ENCODE measurements at regions not wholly inside any gene's neighbourhood (a gene's known extent, or its start where the extent isn't known, plus 50 kb on each side); places are given as distances from the start of the nearest gene placed in this dataset.

GRCh38 chr1:233730809-233731208 is 116.9 kb downstream of the KCNK1 start:
- no peak for TF ChIP-seq EZH2 (IDR thresholded peaks at IDR 0.05; ENCODE audit: low read depth)
- TF ChIP-seq, protein P1, sequence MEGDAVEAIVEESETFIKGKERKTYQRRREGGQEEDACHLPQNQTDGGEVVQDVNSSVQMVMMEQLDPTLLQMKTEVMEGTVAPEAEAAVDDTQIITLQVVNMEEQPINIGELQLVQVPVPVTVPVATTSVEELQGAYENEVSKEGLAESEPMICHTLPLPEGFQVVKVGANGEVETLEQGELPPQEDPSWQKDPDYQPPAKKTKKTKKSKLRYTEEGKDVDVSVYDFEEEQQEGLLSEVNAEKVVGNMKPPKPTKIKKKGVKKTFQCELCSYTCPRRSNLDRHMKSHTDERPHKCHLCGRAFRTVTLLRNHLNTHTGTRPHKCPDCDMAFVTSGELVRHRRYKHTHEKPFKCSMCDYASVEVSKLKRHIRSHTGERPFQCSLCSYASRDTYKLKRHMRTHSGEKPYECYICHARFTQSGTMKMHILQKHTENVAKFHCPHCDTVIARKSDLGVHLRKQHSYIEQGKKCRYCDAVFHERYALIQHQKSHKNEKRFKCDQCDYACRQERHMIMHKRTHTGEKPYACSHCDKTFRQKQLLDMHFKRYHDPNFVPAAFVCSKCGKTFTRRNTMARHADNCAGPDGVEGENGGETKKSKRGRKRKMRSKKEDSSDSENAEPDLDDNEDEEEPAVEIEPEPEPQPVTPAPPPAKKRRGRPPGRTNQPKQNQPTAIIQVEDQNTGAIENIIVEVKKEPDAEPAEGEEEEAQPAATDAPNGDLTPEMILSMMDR (conservative IDR thresholded peaks at IDR 0.05) = no peak; the same call in 1 of the 2 replicates
- ChIA-PET POLR2A (ENCODE audit: unreplicated experiment) (no interaction called here), CTCF (no interaction called here)
- intact Hi-C loops (cut with micrococcal nuclease; ENCODE audit: unreplicated experiment) = no loop called here
- H3K4me1 ChIP-seq (replicated peaks; ENCODE audit: insufficient read depth) = 0 out of 2 replicates have a peak, but pooled peaks cover 6% of the 10 kb centered on the region
- no peaks in the 10 kb centered on the region for H4K20me1 ChIP-seq (ENCODE audit: insufficient read depth)
- H3K36me3 ChIP-seq (ENCODE audit: low read depth) = no peaks in the 10 kb centered on the region
- no peak overlapping the region for H3K4me2 ChIP-seq
- H3K27ac ChIP-seq = no peak overlapping the region
- no peaks in the 10 kb centered on the region for H3K79me2 ChIP-seq (ENCODE audit: low read depth)
- H3K9me2 ChIP-seq (ENCODE audit: insufficient read depth) = no peaks in the 10 kb centered on the region
- H3K4me3 ChIP-seq = no peak overlapping the region
- peaks cover 7% of the 10 kb centered on the region for H3F3A ChIP-seq (ENCODE audit: insufficient read depth, low read depth)
- BruUV-seq (replicated peaks) = no TSS peak
- DNase-seq = no peak
- no peak overlapping the region for H2AFZ ChIP-seq
- no peaks in the 10 kb centered on the region for H3K27me3 ChIP-seq (ENCODE audit: insufficient read depth, low read depth)
- no peaks in the 10 kb centered on the region for H3K9me3 ChIP-seq (ENCODE audit: insufficient read depth, low read depth)

GRCh38 chr1:233732206-233732605 is 118.3 kb downstream of the KCNK1 start:
- no peaks in the 10 kb centered on the region for H3K79me2 ChIP-seq (ENCODE audit: low read depth)
- no peak overlapping the region for H2AFZ ChIP-seq
- H3K4me1 ChIP-seq (replicated peaks; ENCODE audit: insufficient read depth) = 0 out of 2 replicates have a peak, but pooled peaks cover 9% of the 10 kb centered on the region
- TF ChIP-seq EZH2 (IDR thresholded peaks at IDR 0.05; ENCODE audit: low read depth) = no peak
- TF ChIP-seq, protein P1 (conservative IDR thresholded peaks at IDR 0.05) = no peak
- ChIA-PET POLR2A (ENCODE audit: unreplicated experiment) (no interaction called here), CTCF (no interaction called here)
- no peak overlapping the region for H3K4me3 ChIP-seq
- no TSS peak for BruUV-seq (replicated peaks)
- no peak overlapping the region for H3K27ac ChIP-seq
- H3F3A ChIP-seq (ENCODE audit: insufficient read depth, low read depth) = peaks cover 10% of the 10 kb centered on the region
- intact Hi-C loops (cut with micrococcal nuclease; ENCODE audit: unreplicated experiment) = no loop called here
- no peak for DNase-seq
- H3K9me3 ChIP-seq (ENCODE audit: insufficient read depth, low read depth) = no peaks in the 10 kb centered on the region
- no peaks in the 10 kb centered on the region for H4K20me1 ChIP-seq (ENCODE audit: insufficient read depth)
- H3K9me2 ChIP-seq (ENCODE audit: insufficient read depth) = no peaks in the 10 kb centered on the region
- H3K27me3 ChIP-seq (ENCODE audit: insufficient read depth, low read depth) = no peaks in the 10 kb centered on the region
- H3K36me3 ChIP-seq (ENCODE audit: low read depth) = no peaks in the 10 kb centered on the region
- H3K4me2 ChIP-seq = no peak overlapping the region

DNA sequence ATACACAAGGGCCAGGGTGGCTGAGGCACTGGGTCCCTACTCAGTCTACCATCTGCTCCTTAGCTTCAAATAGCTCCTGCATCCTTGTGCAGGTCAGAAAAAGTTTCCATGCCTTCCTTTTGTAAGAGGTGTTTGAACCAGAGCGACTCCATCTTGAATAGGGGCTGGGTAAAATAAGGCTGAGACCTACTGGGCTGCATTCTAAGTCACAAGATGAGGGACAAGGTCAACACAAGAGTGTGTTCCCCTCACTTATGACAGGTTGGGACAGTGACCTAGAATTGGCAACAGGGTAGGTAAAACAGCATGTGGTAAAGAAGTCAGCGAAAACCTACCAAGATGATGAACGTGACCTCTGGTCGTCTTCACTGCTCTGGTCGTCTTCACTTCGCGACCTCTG is 120.5 kb downstream of the KCNK1 start:
- Histone ChIP-seq H3K4me3 (no peak overlapping the region), H3K4me2 (no peak overlapping the region), H3K36me3 (ENCODE audit: low read depth) (no peaks in the 10 kb centered on the region), H4K20me1 (ENCODE audit: insufficient read depth) (no peaks in the 10 kb centered on the region), H3K9me3 (ENCODE audit: insufficient read depth, low read depth) (no peaks in the 10 kb centered on the region), H3K27ac (no peak overlapping the region), H3K9me2 (ENCODE audit: insufficient read depth) (no peaks in the 10 kb centered on the region), H2AFZ (no peak overlapping the region), H3K79me2 (ENCODE audit: low read depth) (no peaks in the 10 kb centered on the region), H3K4me1 (replicated peaks; ENCODE audit: insufficient read depth) (0 out of 2 replicates have a peak, but pooled peaks cover 9% of the 10 kb centered on the region), H3F3A (ENCODE audit: insufficient read depth, low read depth) (peaks cover 10% of the 10 kb centered on the region), H3K27me3 (ENCODE audit: insufficient read depth, low read depth) (no peaks in the 10 kb centered on the region)
- BruUV-seq (replicated peaks) = no TSS peak
- DNase-seq = no peak
- POLR2A ChIA-PET (ENCODE audit: unreplicated experiment) = no interaction called here
- TF ChIP-seq, protein P1 (conservative IDR thresholded peaks at IDR 0.05) = no peak
- no peak for TF ChIP-seq EZH2 (IDR thresholded peaks at IDR 0.05; ENCODE audit: low read depth)
- CTCF ChIA-PET = no interaction called here
- intact Hi-C loops (cut with micrococcal nuclease; ENCODE audit: unreplicated experiment) = no loop called here

All from PC-9 (cell line).